ENCODE measurements at regions not wholly inside any gene's neighbourhood (a gene's known extent, or its start where the extent isn't known, plus 50 kb on each side); places are given as distances from the start of the nearest gene placed in this dataset.

DNA sequence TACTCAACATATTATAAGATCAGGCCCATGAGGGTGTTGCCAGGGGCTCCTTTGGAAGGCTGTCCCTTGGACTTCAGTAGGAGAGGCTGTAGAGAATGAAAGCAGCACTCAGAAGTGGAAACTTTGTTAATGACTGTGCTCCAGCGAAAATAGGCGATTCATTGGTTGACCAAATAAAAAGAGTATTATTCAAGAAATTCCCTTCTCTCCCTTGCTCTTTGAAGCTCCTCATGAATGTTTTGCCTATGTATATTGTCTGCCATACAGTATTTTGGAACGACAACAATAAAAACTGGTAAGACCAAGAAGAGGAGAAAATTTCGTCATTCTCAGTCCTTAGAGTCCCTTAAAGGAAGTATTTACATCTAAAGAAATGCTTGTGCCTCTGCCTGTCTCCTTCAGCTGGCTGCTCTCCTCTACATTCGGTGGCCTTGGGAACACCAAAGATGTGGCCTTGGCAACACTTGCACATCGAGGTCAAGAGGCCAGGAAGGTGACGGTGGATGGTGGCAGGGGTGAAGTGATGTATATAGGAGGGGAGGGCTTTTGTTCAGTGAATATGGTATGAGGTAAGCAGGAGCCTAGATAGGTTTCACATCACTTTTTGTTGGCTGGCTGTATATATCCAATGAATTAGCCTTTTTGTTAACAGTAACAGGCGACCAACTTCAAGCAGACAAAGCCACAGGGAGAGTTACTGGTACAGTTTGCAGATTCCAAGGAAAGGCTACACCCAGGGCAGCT is 95.0 kb upstream of the ACTBL2 start:
- no peak for TF ChIP-seq POLR2A (IDR thresholded peaks at IDR 0.05; ENCODE audit: low read length)
- TF ChIP-seq GATA1 (IDR thresholded peaks at IDR 0.05; ENCODE audit: low read depth, low read length), result no peak
